ENCODE measurements at regions not wholly inside any gene's neighbourhood (a gene's known extent, or its start where the extent isn't known, plus 50 kb on each side); places are given as distances from the start of the nearest gene placed in this dataset.
"Not testable (repeated sequence)": the region's sequence is repeated elsewhere in the genome, so short reads cannot be mapped to it uniquely, and the experiment has no call there.

GRCh38 chr9:31541721-31542281 is 842.6 kb upstream of the ACO1 start:
- TF ChIP-seq, protein P1, sequence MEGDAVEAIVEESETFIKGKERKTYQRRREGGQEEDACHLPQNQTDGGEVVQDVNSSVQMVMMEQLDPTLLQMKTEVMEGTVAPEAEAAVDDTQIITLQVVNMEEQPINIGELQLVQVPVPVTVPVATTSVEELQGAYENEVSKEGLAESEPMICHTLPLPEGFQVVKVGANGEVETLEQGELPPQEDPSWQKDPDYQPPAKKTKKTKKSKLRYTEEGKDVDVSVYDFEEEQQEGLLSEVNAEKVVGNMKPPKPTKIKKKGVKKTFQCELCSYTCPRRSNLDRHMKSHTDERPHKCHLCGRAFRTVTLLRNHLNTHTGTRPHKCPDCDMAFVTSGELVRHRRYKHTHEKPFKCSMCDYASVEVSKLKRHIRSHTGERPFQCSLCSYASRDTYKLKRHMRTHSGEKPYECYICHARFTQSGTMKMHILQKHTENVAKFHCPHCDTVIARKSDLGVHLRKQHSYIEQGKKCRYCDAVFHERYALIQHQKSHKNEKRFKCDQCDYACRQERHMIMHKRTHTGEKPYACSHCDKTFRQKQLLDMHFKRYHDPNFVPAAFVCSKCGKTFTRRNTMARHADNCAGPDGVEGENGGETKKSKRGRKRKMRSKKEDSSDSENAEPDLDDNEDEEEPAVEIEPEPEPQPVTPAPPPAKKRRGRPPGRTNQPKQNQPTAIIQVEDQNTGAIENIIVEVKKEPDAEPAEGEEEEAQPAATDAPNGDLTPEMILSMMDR (conservative IDR thresholded peaks at IDR 0.05; ENCODE audit: low read length): no peak
- no peak for DNase-seq (ENCODE audit: low read depth)
- H3K4me3 ChIP-seq (ENCODE audit: low read length): no peak overlapping the region

DNA sequence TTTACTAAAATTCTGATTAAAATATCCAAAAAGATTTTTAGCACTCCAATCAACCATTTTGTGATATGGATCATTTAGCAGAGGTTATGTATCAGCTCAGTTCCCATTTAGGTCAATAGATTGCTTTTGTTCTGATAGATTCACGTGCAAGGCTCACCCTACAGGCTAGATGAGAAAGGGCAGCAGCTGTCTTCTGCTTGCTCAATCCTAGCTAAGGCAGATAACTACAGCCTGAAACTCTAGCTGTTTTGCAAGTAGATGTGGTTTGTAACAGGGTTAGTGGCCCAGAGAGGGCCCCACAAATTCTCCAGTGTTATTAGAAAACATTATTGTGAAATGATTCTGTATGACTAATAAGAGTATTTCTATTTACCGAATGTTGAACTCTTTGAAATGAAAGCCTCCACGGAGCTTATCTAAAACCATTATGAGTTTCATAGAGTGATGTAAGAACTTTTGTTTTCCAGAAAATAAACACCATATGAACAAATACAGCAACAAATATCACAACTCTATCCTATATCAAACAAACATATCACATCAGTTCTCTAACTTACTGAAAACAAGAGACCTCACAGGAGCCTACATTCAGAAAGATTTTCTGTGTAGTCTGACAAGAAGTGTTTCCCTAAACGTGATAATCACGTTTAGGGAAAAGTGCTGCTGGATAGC is 841.9 kb upstream of the ACO1 start:
- TF ChIP-seq, protein P1 (conservative IDR thresholded peaks at IDR 0.05; ENCODE audit: low read length): no peak
- no peak overlapping the region for H3K4me3 ChIP-seq (ENCODE audit: low read length)
- DNase-seq (ENCODE audit: low read depth): no peak

DNA sequence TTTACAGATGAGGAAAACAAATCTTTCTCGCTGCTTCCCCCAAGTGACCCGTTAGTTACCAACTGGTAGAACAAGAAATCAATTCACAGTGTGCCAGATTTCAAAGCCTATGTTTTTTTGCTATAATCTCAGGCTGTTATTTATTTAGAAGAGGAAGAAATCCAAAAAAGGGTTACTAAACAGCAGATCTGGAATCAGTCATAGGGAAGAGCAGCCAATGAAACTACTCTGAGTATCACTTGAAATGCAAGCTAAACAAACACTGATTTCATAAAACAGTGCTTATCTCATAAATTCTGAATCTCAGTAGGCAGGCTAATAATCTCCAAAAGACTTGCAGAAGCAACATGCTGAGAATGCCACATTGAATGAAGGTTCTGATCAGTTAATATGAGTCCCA is 829.5 kb upstream of the ACO1 start:
- TF ChIP-seq, protein P1 (conservative IDR thresholded peaks at IDR 0.05; ENCODE audit: low read length): no peak
- no peak overlapping the region for H3K4me3 ChIP-seq (ENCODE audit: low read length)
- no peak for DNase-seq (ENCODE audit: low read depth)

GRCh38 chr9:31556667-31557463 is 827.6 kb upstream of the ACO1 start:
- H3K4me3 ChIP-seq (ENCODE audit: low read length): no peak overlapping the region
- TF ChIP-seq, protein P1 (conservative IDR thresholded peaks at IDR 0.05; ENCODE audit: low read length): no peak
- DNase-seq (ENCODE audit: low read depth): no peak

- not testable (repeated sequence) for DNase-seq (ENCODE audit: low read depth); H3K4me3 ChIP-seq (ENCODE audit: low read length)
Observed at GRCh38 chr9:31572190-31572589, 812.3 kb upstream of the ACO1 start.

- H3K4me3 ChIP-seq (ENCODE audit: low read length): no peak overlapping the region
- DNase-seq (ENCODE audit: low read depth): no peak
- TF ChIP-seq, protein P1 (conservative IDR thresholded peaks at IDR 0.05; ENCODE audit: low read length): no peak
Observed at GRCh38 chr9:31573561-31573960, 810.9 kb upstream of the ACO1 start.

GRCh38 chr9:31574006-31574765 is 810.3 kb upstream of the ACO1 start:
- DNase-seq (ENCODE audit: low read depth): no peak
- TF ChIP-seq, protein P1 (conservative IDR thresholded peaks at IDR 0.05; ENCODE audit: low read length): no peak
- no peak overlapping the region for H3K4me3 ChIP-seq (ENCODE audit: low read length)

All from AG10803 (cell line).